H1 (cell line): ENCODE measurements at regions not wholly inside any gene's neighbourhood (a gene's known extent, or its start where the extent isn't known, plus 50 kb on each side); places are given as distances from the start of the nearest gene placed in this dataset.

Experiments
- CHD2 ChIP-seq: IDR thresholded peaks from 2 replicates; pipeline ENCODE4 v1.6.1; 2012; ENCODE audit warnings: low read length, improper control_type of control experiment
- FOSL1 ChIP-seq: IDR thresholded peaks from 2 replicates; pipeline ENCODE4 v1.6.1; 2011; ENCODE audit warnings: mild to moderate bottlenecking, low read depth, low read length, moderate library complexity; ENCODE audit not compliant: insufficient read depth
- KDM5A ChIP-seq: fragments of 200-600 bp; IDR thresholded peaks from 2 replicates; pipeline ENCODE4 v1.7.1; 2012; ENCODE audit warnings: mild to moderate bottlenecking, low read length, inconsistent platforms, mixed read lengths
- RAD21 ChIP-seq, 2 experiments: IDR thresholded peaks in 1 of 2; conservative IDR thresholded peaks in 1 of 2; 2 replicates each; pipeline ENCODE4 v1.6.1; 2011; ENCODE audit warnings: low read depth in 2 of 2, low read length in 2 of 2, improper control_type of control experiment in 1 of 2, inconsistent platforms in 1 of 2, mild to moderate bottlenecking in 1 of 2, moderate library complexity in 1 of 2
- RXRA ChIP-seq: IDR thresholded peaks from 2 replicates; pipeline ENCODE4 v1.6.1; 2011; ENCODE audit warnings: low read depth, mild to moderate bottlenecking, low read length, moderate library complexity; ENCODE audit not compliant: insufficient read depth
- SIRT6 ChIP-seq: IDR thresholded peaks from one replicate; pipeline ENCODE4 v1.7.1; 2012; ENCODE audit warnings: low read length, inconsistent platforms
- SP2 ChIP-seq: IDR thresholded peaks from 2 replicates; pipeline ENCODE4 v1.6.1; 2012; ENCODE audit warnings: mild to moderate bottlenecking, low read length, inconsistent platforms
- TF ChIP-seq, protein P1 (sequence below): IDR thresholded peaks from 2 replicates; pipeline ENCODE4 v1.6.1; 2012; ENCODE audit warnings: inconsistent platforms
- TF ChIP-seq, protein P2 (sequence below), 3 experiments: IDR thresholded peaks; 1 replicate in 2 of 3; 2 replicates in 1 of 3; pipeline versions ENCODE4 v1.5.1 to v1.6.1; 2011; ENCODE audit warnings: low read length in 3 of 3, mild to moderate bottlenecking in 3 of 3, inconsistent platforms in 2 of 3, low read depth in 1 of 3, moderate library complexity in 1 of 3; ENCODE audit not compliant: insufficient read depth in 1 of 3; ENCODE audit errors: control extremely low read depth in 1 of 3

DNA sequence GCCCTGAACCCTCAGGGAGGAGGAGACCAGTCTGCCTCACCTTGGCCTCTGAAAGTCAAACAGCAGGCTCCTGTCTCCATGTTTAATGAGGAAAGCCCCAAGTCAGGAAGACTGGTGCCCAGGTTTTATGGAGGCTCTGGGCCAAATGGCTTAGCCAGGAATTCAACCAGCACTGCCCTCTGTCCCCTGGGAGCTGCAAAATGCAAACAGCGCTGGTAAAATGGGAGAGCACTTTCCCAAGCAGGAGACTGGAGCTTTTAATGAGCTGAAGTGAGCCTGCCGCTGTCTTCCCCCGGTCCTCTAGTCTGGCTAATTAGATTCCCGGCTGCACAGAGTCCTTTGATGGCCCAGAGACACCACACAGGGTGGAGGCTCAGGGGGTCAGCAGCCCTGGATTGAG, 276.0 kb upstream of the TRIB2 start (continued):
- TF ChIP-seq RAD21 (IDR thresholded peaks at IDR 0.05 in 1 of 2, conservative IDR thresholded peaks at IDR 0.05 in 1 of 2; ENCODE audit: low read depth in 2 of 2, low read length in 2 of 2), result no peak
- no peak for TF ChIP-seq FOSL1
- no peak for TF ChIP-seq SIRT6
- TF ChIP-seq, protein P1, sequence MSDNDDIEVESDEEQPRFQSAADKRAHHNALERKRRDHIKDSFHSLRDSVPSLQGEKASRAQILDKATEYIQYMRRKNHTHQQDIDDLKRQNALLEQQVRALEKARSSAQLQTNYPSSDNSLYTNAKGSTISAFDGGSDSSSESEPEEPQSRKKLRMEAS, result no peak
- TF ChIP-seq, protein P2, sequence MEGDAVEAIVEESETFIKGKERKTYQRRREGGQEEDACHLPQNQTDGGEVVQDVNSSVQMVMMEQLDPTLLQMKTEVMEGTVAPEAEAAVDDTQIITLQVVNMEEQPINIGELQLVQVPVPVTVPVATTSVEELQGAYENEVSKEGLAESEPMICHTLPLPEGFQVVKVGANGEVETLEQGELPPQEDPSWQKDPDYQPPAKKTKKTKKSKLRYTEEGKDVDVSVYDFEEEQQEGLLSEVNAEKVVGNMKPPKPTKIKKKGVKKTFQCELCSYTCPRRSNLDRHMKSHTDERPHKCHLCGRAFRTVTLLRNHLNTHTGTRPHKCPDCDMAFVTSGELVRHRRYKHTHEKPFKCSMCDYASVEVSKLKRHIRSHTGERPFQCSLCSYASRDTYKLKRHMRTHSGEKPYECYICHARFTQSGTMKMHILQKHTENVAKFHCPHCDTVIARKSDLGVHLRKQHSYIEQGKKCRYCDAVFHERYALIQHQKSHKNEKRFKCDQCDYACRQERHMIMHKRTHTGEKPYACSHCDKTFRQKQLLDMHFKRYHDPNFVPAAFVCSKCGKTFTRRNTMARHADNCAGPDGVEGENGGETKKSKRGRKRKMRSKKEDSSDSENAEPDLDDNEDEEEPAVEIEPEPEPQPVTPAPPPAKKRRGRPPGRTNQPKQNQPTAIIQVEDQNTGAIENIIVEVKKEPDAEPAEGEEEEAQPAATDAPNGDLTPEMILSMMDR (IDR thresholded peaks at IDR 0.05; ENCODE audit: control extremely low read depth in 1 of 3, insufficient read depth in 1 of 3, low read depth in 1 of 3, low read length in 3 of 3), result no peak
- no peak for TF ChIP-seq RXRA
- no peak for TF ChIP-seq KDM5A
- no peak for TF ChIP-seq CHD2
- no peak for TF ChIP-seq SP2
